ENCODE measurements at regions not wholly inside any gene's neighbourhood (a gene's known extent, or its start where the extent isn't known, plus 50 kb on each side); places are given as distances from the start of the nearest gene placed in this dataset.

DNA sequence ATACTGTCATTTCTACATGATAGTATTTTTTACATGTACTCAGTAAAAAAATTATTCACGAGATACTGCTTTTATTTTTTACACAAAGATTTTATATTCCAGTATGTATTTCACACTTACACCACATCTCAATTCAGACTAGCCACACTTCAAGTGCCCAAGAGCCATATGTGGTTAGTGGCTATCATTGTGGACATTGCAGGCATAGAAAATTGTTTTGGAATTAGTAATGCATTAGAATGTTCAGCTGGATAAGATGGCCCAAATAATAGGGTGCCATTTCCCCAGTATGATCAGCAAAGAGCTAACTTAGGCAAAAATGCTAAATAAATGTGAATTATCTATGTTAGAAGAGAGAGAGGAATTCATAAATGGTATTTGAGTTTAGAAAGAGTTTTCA is 203.8 kb upstream of the MCTP2 start:
- TF ChIP-seq ZNF274 (IDR thresholded peaks at IDR 0.05; ENCODE audit: low read depth, low read length): no peak

DNA sequence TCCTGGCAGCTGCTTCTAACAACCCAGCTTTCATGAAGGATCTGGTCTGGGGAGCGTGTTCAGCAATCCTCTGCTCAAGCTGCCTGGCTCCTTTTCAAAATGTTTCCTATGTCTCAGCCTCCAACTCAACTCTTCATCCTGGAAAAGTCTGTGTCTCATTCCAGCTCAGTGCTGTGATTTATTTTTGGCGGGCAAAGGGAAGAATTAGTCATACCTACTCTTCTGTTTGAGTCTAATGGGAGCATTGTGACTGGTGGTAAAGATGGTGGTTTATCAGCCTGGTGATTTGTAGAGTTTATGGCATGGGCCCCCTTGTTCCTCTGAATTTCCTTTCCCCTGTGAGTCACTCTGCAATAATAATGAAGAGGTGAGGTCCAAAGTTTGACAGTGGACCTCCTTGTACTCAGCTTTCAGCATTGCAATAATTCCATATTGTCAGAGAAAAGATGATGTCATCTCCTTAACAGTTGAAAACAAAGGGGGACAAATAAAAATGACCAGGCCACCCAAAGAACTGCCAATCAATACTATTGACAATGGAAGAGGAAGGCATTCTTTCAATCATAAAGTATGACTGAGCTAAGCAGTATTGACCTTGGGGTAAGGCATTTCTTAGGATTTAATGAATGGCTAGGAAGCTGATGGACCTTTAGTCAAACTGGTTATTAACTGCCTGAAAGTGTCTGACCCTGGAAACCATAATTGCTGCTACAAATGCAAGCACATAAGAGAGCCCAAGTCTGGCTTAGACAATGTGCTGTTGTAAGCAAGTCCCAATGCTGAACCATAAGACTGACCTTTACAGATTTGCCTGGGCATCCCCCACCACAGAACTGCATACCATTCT is 204.7 kb upstream of the MCTP2 start:
- TF ChIP-seq ZNF274 (IDR thresholded peaks at IDR 0.05; ENCODE audit: low read depth, low read length): no peak
- no peak overlapping the region for H3K4me3 ChIP-seq (ENCODE audit: low read length)

More for the DNA sequence above, 203.8 kb upstream of the MCTP2 start:
- no peak overlapping the region for H3K4me3 ChIP-seq (ENCODE audit: low read length)

DNA sequence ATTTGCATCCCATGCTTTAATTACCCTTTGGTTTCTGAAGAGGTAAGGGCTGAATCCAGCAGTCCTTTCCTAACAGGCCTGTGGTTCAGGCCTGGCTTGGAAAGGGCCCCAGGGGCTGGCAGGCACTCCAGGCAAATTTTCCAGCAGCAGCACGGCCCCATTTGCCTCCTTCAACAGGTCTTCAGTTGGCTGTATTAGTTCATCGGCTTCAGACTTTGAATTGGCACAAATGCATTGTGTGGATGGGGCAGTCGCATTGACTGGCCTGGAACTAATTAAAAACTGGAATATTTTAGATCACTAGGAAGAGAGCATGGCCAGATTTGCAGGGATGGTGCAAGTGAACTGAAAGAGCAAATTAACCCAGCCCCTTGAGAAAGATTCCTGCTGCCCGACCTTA is 207.8 kb upstream of the MCTP2 start:
- no peak for TF ChIP-seq ZNF274 (IDR thresholded peaks at IDR 0.05; ENCODE audit: low read depth, low read length)
- H3K4me3 ChIP-seq (ENCODE audit: low read length): no peak overlapping the region

DNA sequence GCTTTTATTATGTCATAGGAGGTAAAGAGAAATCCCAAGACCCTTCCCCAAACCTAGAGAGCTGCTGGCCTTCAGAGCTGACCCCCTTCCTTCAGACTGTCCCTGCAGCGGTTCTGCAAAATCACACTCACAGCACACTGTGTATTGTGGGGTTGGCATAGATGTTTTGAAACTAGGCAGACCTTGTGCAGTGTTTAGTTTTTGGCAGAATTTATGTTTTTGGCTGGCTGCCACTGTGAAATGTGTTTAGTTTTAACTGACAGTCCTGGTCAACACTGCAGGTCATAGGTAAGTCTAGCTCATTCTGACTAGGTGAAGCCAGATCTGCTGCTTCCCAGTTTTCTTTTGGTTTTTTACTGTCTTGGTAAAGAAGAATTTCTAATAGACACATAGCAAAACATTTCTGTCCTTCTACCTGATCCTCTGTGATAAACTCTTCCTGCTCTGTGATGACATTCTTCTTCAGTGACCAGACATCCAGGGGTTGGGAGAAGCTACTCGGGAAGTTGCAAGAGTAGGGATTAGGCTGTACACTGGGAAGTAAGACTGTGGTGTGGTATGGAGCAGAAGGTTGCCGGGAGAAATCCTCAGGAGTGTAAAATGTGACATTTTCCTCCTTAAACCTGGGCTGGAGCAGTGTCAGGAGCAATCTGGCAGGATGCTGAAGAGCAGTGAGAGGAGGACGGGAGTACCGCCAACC is 209.6 kb upstream of the MCTP2 start:
- H3K4me3 ChIP-seq (ENCODE audit: low read length): no peak overlapping the region
- TF ChIP-seq ZNF274 (IDR thresholded peaks at IDR 0.05; ENCODE audit: low read depth, low read length): no peak

DNA sequence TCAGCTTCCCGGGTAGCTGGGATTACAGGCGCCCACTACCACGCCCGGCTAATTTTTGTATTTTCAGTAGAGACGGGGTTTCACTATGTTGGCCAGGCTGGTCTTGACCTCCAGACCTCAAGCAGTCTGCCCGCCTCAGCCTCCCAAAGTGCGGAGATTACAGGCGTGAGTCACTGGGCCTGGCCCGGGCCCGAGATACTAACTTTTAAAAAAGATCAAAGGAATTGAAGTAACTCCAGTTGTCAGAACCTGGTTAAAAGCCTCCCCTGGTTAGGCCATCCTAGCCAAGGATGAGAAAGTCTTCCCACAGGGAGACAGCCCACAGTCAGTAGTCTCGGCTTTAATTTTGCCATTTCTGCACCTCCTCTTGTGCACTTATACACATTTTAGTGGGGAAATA is 212.3 kb upstream of the MCTP2 start:
- TF ChIP-seq ZNF274 (IDR thresholded peaks at IDR 0.05; ENCODE audit: low read depth, low read length): no peak

DNA sequence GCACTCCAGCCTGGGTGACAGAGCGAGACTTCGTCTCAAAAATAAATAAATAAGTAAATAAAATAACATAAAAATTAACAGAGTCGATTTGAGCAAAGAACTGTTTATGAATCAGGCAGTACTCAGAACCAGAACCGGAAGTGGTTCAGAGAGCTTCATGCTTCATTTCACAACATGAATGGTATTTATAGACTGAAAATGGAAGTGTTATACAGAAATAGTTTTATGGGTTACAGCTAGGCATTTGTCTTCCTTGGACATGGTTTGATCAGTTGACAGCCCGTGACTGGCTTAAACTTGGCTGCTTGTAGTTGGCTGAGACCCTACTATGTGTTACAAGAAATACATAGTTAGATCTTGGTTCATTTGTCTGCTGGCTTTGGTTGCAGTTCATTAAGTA is 216.0 kb upstream of the MCTP2 start:
- H3K4me3 ChIP-seq (ENCODE audit: low read length): no peak overlapping the region
- TF ChIP-seq ZNF274 (IDR thresholded peaks at IDR 0.05; ENCODE audit: low read depth, low read length): no peak

More for the DNA sequence above, 212.3 kb upstream of the MCTP2 start:
- H3K4me3 ChIP-seq (ENCODE audit: low read length): no peak overlapping the region

DNA sequence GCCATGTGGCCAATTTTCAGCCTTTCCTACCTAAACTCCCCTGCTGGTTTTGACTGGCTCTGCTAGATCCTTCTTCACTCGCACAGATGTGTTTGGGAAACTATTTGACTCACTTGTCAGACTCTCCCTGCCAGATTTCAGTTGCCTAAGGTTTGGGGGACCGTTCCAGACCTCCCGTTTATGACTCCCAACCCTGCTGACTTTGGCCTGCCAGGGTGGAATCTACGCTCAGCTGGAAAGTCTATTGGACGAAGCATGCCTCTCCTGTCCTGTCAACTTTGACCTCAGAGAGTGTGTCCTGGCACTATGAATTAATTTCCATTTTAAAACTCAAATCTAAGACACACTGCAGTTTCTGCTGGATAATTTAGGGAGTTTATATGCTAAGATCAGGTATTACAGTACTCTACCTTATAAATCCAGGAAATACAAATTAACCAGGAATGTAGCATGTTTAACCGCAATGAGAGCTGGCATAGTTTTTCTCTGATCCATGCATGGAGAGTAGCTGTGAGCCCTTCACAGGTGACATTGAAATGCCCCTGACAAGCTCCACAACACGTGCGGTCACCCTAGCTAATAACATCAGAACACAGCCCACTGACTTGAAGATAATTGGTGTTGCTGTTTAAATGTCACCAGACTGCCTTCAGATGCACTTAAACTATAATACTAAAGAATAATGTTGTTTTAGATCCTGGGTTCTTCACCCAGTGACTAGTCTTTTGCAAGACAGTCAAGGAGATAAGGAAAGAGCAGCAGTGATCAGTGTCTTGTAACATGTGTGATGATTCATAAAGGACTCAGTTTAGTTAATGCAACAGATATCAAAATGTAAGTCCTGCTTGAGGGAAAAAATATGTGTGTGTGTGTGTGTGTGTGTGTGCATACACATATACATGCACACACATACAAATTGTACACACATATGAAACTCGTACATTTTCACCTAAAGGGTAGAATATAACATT is 223.0 kb upstream of the MCTP2 start:
- no peak for TF ChIP-seq ZNF274 (IDR thresholded peaks at IDR 0.05; ENCODE audit: low read depth, low read length)
- no peak overlapping the region for H3K4me3 ChIP-seq (ENCODE audit: low read length)

DNA sequence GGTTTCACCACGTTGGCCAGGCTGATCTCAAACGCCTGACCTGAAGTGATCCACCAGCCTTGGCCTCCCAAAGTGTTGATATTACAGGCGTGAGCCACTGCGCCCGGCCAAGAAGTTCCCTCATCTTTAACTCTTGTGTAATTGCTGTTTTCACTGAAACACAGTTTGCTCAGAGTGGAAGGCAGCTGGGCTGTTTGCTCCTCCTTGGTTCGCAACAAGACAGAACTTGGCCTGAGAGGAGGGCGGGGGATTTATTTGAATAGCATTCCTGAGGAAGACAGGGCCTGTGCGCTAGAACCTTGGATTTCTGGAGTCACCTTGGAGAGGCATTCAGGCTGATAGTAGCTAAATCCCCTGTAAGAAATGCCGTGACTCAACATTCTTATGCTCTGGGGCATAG is 226.7 kb upstream of the MCTP2 start:
- H3K4me3 ChIP-seq (ENCODE audit: low read length): no peak overlapping the region
- TF ChIP-seq ZNF274 (IDR thresholded peaks at IDR 0.05; ENCODE audit: low read depth, low read length): no peak

DNA sequence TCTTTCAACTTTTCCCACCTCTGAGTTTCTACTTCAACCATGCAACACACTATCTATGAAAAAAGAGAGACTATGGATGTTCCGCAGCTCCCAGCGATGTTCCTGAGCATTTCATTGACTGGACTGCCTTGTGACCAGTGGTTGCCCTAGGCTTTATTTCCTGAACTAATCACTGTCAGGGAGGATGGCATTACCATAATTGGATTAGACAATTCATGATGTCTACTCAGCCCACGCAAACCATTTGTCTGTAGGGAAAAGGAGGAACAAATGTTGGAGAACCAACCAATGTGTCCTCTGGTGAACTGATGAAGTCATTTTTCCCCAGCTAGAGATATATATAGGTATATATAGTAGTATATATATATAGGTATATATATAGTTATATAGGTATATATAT is 229.3 kb upstream of the MCTP2 start:
- H3K4me3 ChIP-seq (ENCODE audit: low read length): no peak overlapping the region
- TF ChIP-seq ZNF274 (IDR thresholded peaks at IDR 0.05; ENCODE audit: low read depth, low read length): no peak

DNA sequence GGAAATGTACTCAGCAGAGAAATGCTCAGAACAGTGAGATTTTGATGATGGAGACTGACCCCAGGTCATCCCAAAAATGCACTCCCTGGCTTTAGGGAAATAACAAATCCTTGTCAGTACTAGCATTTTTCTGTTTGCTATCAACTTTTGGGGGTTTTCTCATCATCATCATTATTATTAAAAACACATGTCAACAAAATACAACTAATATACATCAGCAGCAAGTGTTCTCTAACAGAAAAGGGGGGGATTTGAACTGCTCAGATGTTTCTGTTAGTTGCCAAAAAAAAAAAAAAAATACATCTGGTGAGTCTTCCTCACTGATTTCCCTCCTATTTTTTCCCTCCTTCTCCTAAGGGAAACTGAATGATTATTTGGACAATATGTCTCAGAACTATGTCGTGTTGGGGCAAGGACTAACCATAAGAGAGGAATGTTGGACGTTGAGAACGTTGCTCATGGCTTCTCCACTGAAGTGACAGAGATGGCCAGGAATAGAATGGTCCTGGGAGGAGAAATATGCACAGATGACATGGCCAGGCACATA is 230.0 kb upstream of the MCTP2 start:
- no peak overlapping the region for H3K4me3 ChIP-seq (ENCODE audit: low read length)
- TF ChIP-seq ZNF274 (IDR thresholded peaks at IDR 0.05; ENCODE audit: low read depth, low read length): no peak

DNA sequence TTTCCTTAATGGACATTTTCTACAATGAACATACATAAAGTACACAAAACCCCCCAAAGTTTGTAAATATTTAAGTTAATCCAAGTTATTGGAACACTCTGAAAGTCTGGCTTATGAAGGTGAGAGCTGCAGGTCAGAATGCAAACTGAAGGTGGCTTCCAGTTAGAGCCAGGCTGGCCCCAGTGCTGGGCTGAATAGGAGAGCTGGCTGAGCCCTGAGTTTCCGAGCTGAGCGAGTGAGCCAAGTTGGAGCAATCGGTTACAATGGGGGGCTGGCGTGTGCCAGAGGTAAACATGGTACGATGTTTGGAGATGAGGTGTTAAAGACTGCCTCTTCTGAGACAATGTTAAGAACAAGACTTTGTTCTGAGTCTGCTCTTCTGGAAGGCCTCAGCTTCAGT is 230.8 kb upstream of the MCTP2 start:
- no peak for TF ChIP-seq ZNF274 (IDR thresholded peaks at IDR 0.05; ENCODE audit: low read depth, low read length)
- H3K4me3 ChIP-seq (ENCODE audit: low read length): no peak overlapping the region

DNA sequence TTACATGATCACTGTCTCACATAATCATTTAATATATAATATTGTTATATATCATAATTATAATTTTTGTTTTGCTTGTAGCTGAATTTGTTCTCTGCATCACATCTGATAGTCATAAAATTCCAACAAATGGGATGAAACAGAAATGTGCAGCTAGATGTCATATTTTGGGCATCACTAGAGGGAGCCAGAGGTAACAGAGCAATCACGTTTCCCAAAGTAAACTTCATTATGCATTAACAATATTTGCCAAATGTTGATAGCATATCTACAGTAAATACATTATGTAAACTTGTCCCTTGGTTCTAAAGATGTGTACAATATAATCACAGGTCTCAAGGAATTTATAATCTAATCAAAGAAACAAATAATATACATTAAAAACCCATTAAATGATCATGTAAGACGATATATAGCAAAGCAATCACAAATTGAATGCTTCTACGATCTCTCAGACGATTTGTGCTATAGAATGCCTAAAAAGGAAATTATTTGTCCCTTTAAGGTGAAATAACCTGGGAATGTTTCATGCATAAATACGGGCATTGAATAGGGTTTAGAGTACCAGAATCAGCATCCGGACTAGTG is 234.2 kb upstream of the MCTP2 start:
- TF ChIP-seq ZNF274 (IDR thresholded peaks at IDR 0.05; ENCODE audit: low read depth, low read length): no peak
- H3K4me3 ChIP-seq (ENCODE audit: low read length): no peak overlapping the region

DNA sequence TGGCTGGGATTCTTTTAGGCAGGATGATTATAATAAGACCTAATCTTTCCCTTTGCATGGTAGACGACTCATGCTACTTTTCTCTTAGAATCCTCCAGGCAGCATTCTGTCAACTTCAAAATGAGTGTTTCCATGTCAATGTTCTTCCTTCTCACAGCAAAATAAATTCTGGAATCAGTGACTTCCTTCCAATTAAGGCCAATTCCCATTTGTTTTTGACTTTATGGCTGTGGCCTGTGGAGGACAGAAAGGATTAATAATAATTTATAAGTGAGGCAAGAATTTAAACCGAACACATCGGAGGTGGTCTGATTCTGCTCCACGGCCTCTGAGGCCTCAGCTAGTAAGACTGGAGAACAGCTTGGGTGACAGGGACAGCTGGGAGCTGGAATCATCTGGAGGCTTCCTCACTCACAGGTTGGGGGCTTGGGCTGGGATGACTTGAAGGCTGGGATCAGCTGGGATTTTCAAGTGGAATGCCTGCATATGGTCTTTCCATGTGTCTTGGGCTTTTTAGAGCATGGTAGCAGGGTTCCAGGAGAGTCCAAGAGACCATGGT is 241.8 kb upstream of the MCTP2 start:
- TF ChIP-seq ZNF274 (IDR thresholded peaks at IDR 0.05; ENCODE audit: low read depth, low read length): no peak
- no peak overlapping the region for H3K4me3 ChIP-seq (ENCODE audit: low read length)

All from GM08714 (cell line).